ENCODE measurements at regions not wholly inside any gene's neighbourhood (a gene's known extent, or its start where the extent isn't known, plus 50 kb on each side); places are given as distances from the start of the nearest gene placed in this dataset.

DNA sequence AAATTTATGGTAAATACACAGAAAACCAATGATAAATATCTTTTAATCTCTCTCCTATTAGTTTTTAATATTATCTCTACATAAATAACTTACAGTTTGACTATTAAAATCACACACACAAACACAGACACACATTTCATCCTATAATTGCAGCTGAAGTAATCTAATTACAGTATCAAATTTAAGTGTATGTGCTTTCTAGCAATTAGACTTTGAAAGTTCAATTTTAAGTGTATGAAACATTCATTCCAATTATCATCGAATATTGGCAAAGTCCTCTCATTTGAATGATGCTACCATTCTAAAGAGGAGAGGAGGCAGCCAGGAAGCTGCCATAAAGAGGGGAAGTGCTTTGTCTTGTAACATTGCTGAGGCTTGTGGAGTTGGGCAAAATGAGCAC, 221.2 kb upstream of the PABPC4L start:
- Mint-ChIP-seq H3K4me3 (no peak overlapping the region), H3K9me3 (peaks cover 0 to 13% of the 10 kb centered on the region in 2 donors), H3K27me3 (no peaks in the 10 kb centered on the region), H3K27ac (no peak overlapping the region), H3K4me1 (no peaks in the 10 kb centered on the region)
- no peak for DNase-seq
- no peak for ATAC-seq

DNA sequence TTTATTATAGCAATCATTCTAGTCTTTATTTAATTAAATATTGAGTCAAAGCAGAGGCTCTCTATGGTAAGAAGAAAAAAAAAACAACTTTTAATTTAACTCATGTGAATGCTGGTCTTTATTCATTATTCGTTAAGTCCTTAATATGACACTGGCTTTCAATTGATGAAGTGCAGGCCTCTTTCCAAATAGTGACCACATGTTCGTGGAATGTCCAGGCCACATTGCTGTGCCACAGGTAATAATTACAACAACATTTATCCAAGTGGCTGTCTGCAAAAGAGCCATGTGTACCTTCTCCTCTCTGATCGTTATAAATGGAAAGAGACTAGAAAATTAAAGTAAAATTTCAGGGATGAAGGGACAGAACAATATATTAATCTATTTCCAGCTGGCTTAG, 220.1 kb upstream of the PABPC4L start:
- H3K4me3 Mint-ChIP-seq = no peak overlapping the region
- no peak overlapping the region for H3K27ac Mint-ChIP-seq
- ATAC-seq (no peak), DNase-seq (no peak)
- no peaks in the 10 kb centered on the region for H3K4me1 Mint-ChIP-seq
- H3K9me3 Mint-ChIP-seq = peaks cover 0 to 13% of the 10 kb centered on the region in 2 donors
- no peaks in the 10 kb centered on the region for H3K27me3 Mint-ChIP-seq

DNA sequence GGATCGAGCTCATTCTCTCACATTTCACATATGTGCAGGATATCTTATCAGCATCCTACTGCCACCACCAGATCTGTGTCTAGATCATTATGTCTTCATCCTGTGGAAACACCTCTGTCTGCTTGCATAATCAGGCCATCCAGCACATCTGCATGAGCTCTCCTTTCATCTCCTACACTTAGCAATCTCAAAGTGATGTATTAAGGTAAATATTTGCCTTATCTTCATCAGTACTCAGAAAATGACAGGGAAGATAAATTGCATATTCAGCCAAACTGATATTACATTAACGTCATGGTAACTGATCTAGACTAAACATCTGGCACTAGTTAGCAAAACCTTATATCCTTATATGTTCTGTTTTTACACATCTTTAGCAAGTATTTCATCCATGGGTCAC, 207.3 kb upstream of the PABPC4L start:
- no peaks in the 10 kb centered on the region for H3K27me3 Mint-ChIP-seq
- H3K27ac Mint-ChIP-seq = no peak overlapping the region
- no peaks in the 10 kb centered on the region for H3K4me1 Mint-ChIP-seq
- DNase-seq (no peak), ATAC-seq (no peak)
- no peak overlapping the region for H3K4me3 Mint-ChIP-seq
- H3K9me3 Mint-ChIP-seq = no peaks in the 10 kb centered on the region

DNA sequence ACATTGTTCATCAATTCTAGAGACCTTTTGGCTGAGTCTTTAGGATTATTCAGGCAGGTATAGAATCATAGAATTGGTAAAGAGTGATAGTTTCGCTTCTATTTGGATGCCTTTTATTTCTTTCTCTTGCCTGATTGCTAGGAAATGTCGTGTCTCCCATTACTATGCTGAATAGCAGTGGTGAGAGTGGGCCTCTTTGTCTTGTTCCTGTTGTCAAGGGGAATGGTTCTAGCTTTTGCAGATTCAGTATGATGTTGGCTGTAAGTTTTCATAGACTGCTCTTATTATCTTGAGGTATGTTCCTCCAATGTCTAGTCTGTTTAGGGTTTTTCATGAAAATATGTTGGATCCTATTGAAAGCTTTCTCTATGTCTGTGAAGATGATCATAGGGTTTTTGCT, 200.2 kb upstream of the PABPC4L start:
- ATAC-seq = no peak
- H3K4me3 Mint-ChIP-seq = no peak overlapping the region
- no peaks in the 10 kb centered on the region for H3K4me1 Mint-ChIP-seq
- H3K9me3 Mint-ChIP-seq = peaks cover 16 to 19% of the 10 kb centered on the region in 2 donors
- no peak overlapping the region for H3K27ac Mint-ChIP-seq
- DNase-seq = no peak
- no peaks in the 10 kb centered on the region for H3K27me3 Mint-ChIP-seq

DNA sequence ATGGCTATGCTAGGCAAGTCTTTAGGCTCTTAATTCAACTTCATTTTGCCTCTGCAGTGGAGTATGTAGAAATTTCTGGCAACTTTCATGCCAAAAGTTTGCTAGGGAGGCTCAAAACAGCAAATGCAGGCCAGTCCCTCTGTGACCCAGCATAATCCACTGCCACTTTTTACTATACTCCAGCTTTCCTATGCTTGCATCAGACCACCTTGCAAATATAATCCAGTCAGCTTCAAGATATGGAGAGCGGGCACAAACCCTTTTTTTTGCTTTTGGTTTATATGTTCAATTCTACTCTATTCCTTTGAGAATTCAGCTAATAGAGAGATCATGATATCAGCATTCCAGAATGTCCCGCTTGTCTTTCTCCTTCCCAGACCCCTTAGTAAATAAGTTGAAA, 192.0 kb upstream of the PABPC4L start:
- no peak for ATAC-seq
- Mint-ChIP-seq H3K9me3 (peaks cover 12 to 26% of the 10 kb centered on the region in 2 donors), H3K4me1 (no peaks in the 10 kb centered on the region), H3K4me3 (no peak overlapping the region), H3K27me3 (no peaks in the 10 kb centered on the region), H3K27ac (no peak overlapping the region)
- no peak for DNase-seq

DNA sequence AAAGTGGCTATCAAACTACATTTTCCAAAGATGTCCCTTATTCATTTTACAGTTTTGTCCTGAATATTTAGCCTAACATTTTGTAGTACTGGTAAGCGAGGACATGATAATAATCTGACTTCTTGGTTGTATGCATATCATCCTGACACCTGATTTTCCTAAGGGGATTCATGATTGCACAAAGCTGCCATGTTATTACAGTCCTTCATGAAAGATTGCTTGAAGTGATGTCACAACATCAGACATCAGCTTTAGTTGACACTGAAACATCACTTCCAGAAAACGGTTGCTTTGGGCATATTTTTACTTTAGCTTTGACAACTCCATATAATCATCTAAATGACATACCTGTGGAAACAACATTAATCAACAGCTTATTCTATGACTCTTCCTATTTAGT, 188.7 kb upstream of the PABPC4L start:
- H3K27ac Mint-ChIP-seq = no peak overlapping the region
- peaks cover 5 to 12% of the 10 kb centered on the region in 2 donors for H3K9me3 Mint-ChIP-seq
- H3K27me3 Mint-ChIP-seq = no peaks in the 10 kb centered on the region
- H3K4me3 Mint-ChIP-seq = no peak overlapping the region
- DNase-seq = no peak
- no peaks in the 10 kb centered on the region for H3K4me1 Mint-ChIP-seq
- ATAC-seq = no peak

DNA sequence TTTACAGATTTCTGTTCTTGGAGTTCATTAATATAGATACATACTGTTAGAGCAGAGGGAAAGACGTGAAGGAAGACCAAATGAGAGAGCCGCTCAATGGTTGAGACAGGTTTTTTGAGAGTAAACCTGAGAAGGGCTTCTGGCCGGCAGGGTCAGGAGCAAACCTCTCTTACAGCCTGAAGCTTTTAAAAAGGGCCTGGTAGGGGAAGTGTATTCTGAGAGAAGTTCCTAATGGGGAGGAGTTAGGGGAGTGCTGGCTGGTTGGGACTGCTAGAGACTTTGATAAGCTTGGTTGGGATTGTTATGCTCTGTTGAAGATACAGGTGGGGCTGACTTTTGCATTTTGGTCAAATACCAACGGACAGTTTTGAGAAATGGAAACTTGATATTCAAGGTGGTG, 186.8 kb upstream of the PABPC4L start:
- no peaks in the 10 kb centered on the region for H3K27me3 Mint-ChIP-seq
- H3K4me1 Mint-ChIP-seq = no peaks in the 10 kb centered on the region
- DNase-seq (no peak), ATAC-seq (no peak)
- peaks cover 5 to 7% of the 10 kb centered on the region in 2 donors for H3K9me3 Mint-ChIP-seq
- H3K27ac Mint-ChIP-seq = no peak overlapping the region
- no peak overlapping the region for H3K4me3 Mint-ChIP-seq

DNA sequence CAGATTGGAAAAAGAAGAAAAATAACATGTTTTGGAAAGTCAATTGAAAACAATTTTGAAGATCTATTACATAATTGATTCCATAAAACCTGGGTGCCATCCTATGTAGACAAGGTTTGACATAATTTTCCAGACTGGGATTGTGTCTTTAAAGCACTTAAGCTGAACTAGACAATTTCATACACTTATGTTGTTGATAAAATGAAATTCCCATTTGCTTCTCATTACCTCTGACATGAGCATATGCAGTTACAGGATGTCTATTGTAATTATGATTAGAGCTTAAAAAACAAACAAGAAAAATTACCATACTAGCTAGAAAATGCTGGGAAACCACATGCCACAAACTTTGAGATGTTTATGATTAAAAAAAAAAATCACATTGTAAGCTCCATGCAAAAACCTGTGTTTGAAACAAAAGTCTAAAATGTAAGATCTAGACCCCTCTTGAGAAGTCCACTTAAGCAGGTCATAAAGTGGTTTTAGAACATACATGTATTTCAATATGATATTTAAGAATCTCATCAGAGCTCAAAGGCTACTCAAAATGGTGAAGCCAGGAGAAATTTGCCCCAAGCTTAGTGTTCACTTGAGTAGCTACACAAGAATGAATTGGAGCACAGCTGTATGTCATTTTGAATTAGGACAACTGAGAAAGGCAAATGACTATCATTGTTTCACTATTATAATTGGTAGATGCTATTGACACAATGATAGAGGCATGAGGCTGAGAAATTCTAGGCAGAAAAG, 181.1 kb upstream of the PABPC4L start:
- Mint-ChIP-seq H3K4me1 (no peaks in the 10 kb centered on the region), H3K9me3 (no peaks in the 10 kb centered on the region), H3K27ac (no peak overlapping the region), H3K4me3 (no peak overlapping the region), H3K27me3 (no peaks in the 10 kb centered on the region)
- no peak for DNase-seq
- no peak for ATAC-seq

DNA sequence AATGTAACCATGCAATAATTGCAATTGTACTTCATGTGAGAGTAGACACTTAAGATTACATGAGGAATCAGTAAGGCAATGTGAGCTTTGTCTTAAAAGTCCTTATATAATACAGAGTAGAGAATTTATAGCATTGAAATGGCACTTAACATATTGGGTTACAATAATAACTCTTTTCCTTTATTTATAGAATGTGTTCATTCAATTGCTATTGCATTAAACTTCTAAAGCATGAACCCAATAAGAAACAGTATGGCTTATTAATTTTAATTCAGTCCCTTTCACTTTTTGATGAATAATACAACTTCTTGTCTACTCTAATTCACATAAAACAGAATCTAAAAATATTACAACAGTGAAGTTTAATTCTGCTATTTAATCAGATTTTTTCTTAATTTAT, 174.2 kb upstream of the PABPC4L start:
- no peak for DNase-seq
- H3K27me3 Mint-ChIP-seq = no peaks in the 10 kb centered on the region
- no peak for ATAC-seq
- H3K4me1 Mint-ChIP-seq = no peaks in the 10 kb centered on the region
- no peak overlapping the region for H3K4me3 Mint-ChIP-seq
- H3K9me3 Mint-ChIP-seq = peaks cover 4 to 7% of the 10 kb centered on the region in 2 donors
- H3K27ac Mint-ChIP-seq = no peak overlapping the region

DNA sequence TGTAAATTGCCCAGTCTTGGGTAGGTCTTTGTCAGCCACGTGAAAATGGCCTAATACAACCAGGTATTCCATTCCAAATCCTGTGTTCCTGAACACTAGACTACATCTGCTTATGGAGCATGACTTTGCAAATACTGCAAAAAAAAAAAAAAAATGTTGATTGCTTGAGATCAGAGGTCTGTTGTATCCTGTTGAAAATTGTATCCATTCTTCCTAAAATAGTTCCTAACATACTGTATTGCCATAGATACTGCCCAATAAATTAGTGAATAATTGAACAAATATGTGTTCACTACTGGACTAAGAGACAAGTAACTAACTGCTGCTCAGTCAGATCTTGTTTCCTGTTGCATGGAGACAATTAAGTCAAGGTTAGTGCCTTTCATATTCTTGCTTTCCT, 164.3 kb upstream of the PABPC4L start:
- no peaks in the 10 kb centered on the region for H3K27me3 Mint-ChIP-seq
- no peak for ATAC-seq
- no peak overlapping the region for H3K4me3 Mint-ChIP-seq
- no peak for DNase-seq
- no peak overlapping the region for H3K27ac Mint-ChIP-seq
- no peaks in the 10 kb centered on the region for H3K4me1 Mint-ChIP-seq
- peaks cover 0 to 12% of the 10 kb centered on the region in 2 donors for H3K9me3 Mint-ChIP-seq

DNA sequence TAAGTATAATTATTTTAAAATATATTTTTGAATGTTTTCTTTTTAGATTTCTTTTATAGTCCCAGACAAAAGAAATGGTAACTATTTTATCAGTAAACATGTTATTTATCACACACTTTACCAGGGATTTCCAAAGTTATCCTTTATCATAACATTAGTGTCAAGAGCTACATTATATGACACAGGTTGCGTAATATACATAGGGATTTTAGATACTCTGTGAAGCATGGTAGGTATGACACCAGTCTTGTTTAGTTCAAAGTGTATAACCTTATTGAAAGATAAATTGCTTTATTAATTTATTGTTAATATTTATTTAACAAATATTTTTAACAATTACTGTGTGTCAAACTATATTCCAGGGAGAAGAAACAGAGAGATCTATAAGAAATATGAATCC, 163.3 kb upstream of the PABPC4L start:
- ATAC-seq (no peak), DNase-seq (no peak)
- H3K27ac Mint-ChIP-seq = no peak overlapping the region
- H3K27me3 Mint-ChIP-seq = no peaks in the 10 kb centered on the region
- no peak overlapping the region for H3K4me3 Mint-ChIP-seq
- H3K4me1 Mint-ChIP-seq = no peaks in the 10 kb centered on the region
- H3K9me3 Mint-ChIP-seq = peaks cover 0 to 12% of the 10 kb centered on the region in 2 donors

DNA sequence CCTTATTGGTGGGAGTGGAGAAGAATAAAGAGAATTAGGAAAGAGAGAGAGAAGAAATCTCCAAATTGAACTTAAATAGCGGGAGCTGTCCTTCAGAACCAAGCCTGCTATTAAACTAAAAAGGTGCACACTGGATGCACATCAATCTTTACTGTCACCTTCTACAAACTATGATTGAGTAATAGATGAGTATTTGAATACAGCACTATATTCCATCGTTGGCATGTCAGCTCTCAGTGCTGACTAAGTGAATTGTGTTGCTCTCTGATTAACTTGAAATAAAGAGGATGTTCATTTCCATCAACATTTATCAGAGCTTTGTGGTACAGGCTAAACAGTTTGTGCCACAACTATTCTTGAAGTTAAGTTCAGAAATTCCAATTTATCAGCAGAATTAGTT, 143.7 kb upstream of the PABPC4L start:
- Mint-ChIP-seq H3K4me1 (no peaks in the 10 kb centered on the region), H3K4me3 (no peak overlapping the region), H3K27me3 (no peaks in the 10 kb centered on the region), H3K9me3 (peaks cover 1 to 2% of the 10 kb centered on the region in 2 donors), H3K27ac (no peak overlapping the region)
- DNase-seq = no peak
- no peak for ATAC-seq

DNA sequence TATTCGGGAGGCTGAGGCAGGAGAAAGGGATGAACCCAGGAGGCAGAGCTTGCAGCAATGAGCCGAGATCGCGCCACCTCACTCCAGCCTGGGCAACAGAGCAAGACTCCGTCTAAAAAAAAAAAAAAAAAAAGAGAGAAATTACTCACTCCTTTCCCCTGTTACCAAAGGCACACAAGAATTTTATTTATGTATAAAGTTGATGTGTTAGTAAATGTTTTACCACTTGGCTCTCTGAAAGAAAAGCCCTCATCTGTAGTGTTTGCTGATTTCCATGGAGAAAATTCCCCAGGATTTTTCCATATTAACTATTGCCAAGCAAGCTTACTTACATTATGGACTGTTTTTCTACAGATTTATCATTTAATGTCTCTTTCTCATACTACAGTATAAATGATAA, 142.1 kb upstream of the PABPC4L start:
- Mint-ChIP-seq H3K9me3 (no peaks in the 10 kb centered on the region), H3K27me3 (no peaks in the 10 kb centered on the region), H3K4me3 (no peak overlapping the region), H3K4me1 (no peaks in the 10 kb centered on the region), H3K27ac (no peak overlapping the region)
- DNase-seq (no peak), ATAC-seq (no peak)

DNA sequence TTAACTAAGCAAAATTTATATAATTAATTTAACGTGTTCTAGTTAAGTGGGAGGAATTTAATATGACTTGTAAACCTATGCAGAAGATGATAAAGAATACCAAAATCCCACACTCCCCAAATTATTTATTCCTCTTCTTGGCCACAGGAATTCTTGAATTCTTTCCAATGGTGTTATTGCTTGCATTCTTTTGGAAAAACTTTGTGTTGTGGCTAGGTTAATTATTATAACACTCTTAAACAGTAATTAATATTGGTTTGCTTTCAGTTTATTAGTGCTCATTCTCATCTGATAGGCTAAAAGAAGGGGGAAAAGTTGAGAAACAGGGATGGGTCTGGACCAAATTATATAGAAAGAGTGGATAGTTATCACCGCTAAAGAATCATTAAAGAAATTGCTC, 141.5 kb upstream of the PABPC4L start:
- no peak overlapping the region for H3K4me3 Mint-ChIP-seq
- H3K27ac Mint-ChIP-seq = no peak overlapping the region
- DNase-seq (no peak), ATAC-seq (no peak)
- no peaks in the 10 kb centered on the region for H3K9me3 Mint-ChIP-seq
- H3K4me1 Mint-ChIP-seq = no peaks in the 10 kb centered on the region
- H3K27me3 Mint-ChIP-seq = no peaks in the 10 kb centered on the region

DNA sequence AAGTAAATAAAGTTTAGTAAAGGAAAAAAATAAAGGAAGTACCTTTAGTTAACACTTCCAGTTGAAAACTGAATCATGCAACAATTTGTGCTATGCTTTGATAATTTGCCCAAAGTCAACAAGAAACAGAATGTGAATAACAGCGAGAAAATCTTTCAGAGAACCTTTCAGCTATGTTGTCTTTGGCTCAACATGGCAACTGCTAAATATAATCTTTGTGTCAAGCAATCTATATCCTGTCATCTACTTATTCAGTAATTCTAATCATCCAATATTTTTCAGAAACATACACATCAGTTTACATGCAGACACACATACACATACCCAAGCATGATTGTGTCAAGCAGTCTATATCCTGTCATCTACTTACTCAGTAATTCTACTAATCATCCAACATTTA, 136.0 kb upstream of the PABPC4L start:
- no peak for ATAC-seq
- H3K27ac Mint-ChIP-seq = no peak overlapping the region
- DNase-seq = no peak

DNA sequence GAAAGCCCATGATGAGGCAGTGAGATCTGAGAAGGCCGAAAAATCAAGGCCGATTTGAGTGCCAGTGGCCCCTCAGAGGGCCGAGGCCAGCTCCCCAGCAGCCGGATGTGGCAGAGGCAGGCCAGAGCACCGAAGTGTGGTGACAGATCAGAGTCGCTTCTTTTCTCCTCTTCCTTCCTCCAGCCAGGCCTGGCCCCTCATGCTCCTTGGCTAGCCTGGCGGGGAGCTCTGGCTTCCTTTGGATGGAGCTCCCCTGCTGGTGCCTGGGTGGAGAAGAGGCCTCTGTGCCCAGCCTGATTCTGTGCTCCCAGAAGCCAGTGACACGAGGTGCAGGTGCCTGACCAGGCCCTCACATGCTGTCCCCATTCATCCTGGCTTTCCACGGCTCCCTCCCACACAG, 127.2 kb upstream of the PABPC4L start:
- Mint-ChIP-seq H3K9me3 (peaks cover 9% of the 10 kb centered on the region in 2 donors), H3K4me3 (no peak overlapping the region), H3K27ac (no peak overlapping the region), H3K27me3 (no peaks in the 10 kb centered on the region), H3K4me1 (no peaks in the 10 kb centered on the region)
- ATAC-seq (no peak), DNase-seq (no peak)

More for the DNA sequence above, 136.0 kb upstream of the PABPC4L start:
- no peak overlapping the region for H3K4me3 Mint-ChIP-seq
- H3K9me3 Mint-ChIP-seq = peaks cover 7 to 8% of the 10 kb centered on the region in 2 donors
- no peaks in the 10 kb centered on the region for H3K4me1 Mint-ChIP-seq
- no peaks in the 10 kb centered on the region for H3K27me3 Mint-ChIP-seq
